Mesodermal cell (in vitro differentiated cells): ENCODE measurements at regions not wholly inside any gene's neighbourhood (a gene's known extent, or its start where the extent isn't known, plus 50 kb on each side); places are given as distances from the start of the nearest gene placed in this dataset.
"Not testable (repeated sequence)": the region's sequence is repeated elsewhere in the genome, so short reads cannot be mapped to it uniquely, and the experiment has no call there.

ENCODE experiments used
- H3K27ac ChIP-seq: 2 replicates; pipeline ENCODE4 v1.7.0; 2013; ENCODE audit warnings: mild to moderate bottlenecking, low read depth, low read length, moderate library complexity; ENCODE audit not compliant: severe bottlenecking
- H3K36me3 ChIP-seq: 2 replicates; pipeline ENCODE4 v1.7.1; 2013; ENCODE audit warnings: mild to moderate bottlenecking, low read length, moderate library complexity; ENCODE audit not compliant: control insufficient read depth, insufficient read depth
- H3K4me1 ChIP-seq: one replicate; pipeline ENCODE4 v1.7.1; 2013; ENCODE audit warnings: mild to moderate bottlenecking, low read length; ENCODE audit not compliant: insufficient read depth, control insufficient read depth, poor library complexity, severe bottlenecking
- H3K4me3 ChIP-seq: 2 replicates; pipeline ENCODE4 v1.7.0; 2013; ENCODE audit warnings: low read length, control low read depth, mild to moderate bottlenecking; ENCODE audit not compliant: insufficient read depth, poor library complexity, severe bottlenecking; ENCODE audit errors: extremely low read depth
- H3K9me3 ChIP-seq: 2 replicates; pipeline ENCODE4 v1.7.1; 2013; ENCODE audit warnings: mild to moderate bottlenecking, low read length, moderate library complexity; ENCODE audit not compliant: control insufficient read depth
- WGBS, 2 experiments: methylation state at CpG; one replicate each; pipeline ENCODE4 v1.1.5; 2013; ENCODE audit warnings: missing lambda C conversion rate in 2 of 2; ENCODE audit not compliant: insufficient coverage in 2 of 2; 5-methylcytosine and 5-hydroxymethylcytosine counted together

- H3K4me3 ChIP-seq, H3K36me3 ChIP-seq, H3K27ac ChIP-seq, H3K9me3 ChIP-seq, H3K4me1 ChIP-seq: not testable (repeated sequence)
- 63 to 68% methylated on average over 6 to 7 of the region's 8 CpGs for WGBS, 2 experiments
These were observed 258.6 kb upstream of the GOT2 start for GRCh38 chr16:58992755-58993154.

- H3K9me3 ChIP-seq, H3K4me1 ChIP-seq, H3K36me3 ChIP-seq, H3K4me3 ChIP-seq, H3K27ac ChIP-seq: not testable (repeated sequence)
- WGBS, 2 experiments: 56 to 63% methylated on average over 16 to 17 of the region's 19 CpGs
These were observed 249.3 kb upstream of the GOT2 start for GRCh38 chr16:58983181-58983965.

GRCh38 chr16:58970775-58971174 is 236.7 kb upstream of the GOT2 start:
- Histone ChIP-seq H3K4me3 (no peak overlapping the region), H3K9me3 (no peaks in the 10 kb centered on the region), H3K4me1 (no peaks in the 10 kb centered on the region), H3K27ac (no peak overlapping the region), H3K36me3 (no peaks in the 10 kb centered on the region)
- WGBS, 2 experiments: no CpG with 5 or more reads among the region's 1 CpG

- H3K36me3 ChIP-seq: no peaks in the 10 kb centered on the region
- no CpG with 5 or more reads among the region's 3 CpGs for WGBS, 2 experiments
- no peaks in the 10 kb centered on the region for H3K4me1 ChIP-seq
- no peak overlapping the region for H3K4me3 ChIP-seq
- no peak overlapping the region for H3K27ac ChIP-seq
- no peaks in the 10 kb centered on the region for H3K9me3 ChIP-seq
These were observed 229.4 kb upstream of the GOT2 start for GRCh38 chr16:58963479-58963878.

GRCh38 chr16:58962811-58963210 is 228.7 kb upstream of the GOT2 start:
- no peaks in the 10 kb centered on the region for H3K9me3 ChIP-seq
- H3K27ac ChIP-seq: no peak overlapping the region
- no peak overlapping the region for H3K4me3 ChIP-seq
- no peaks in the 10 kb centered on the region for H3K4me1 ChIP-seq
- WGBS, 2 experiments: no CpG with 5 or more reads among the region's 1 CpG
- H3K36me3 ChIP-seq: no peaks in the 10 kb centered on the region

GRCh38 chr16:58960484-58960883 is 226.4 kb upstream of the GOT2 start:
- Histone ChIP-seq H3K4me3 (no peak overlapping the region), H3K9me3 (no peaks in the 10 kb centered on the region), H3K36me3 (no peaks in the 10 kb centered on the region), H3K4me1 (no peaks in the 10 kb centered on the region), H3K27ac (no peak overlapping the region)
- WGBS, 2 experiments: 74 to 88% methylated on average over 3 of the region's 4 CpGs

- H3K4me1 ChIP-seq: no peaks in the 10 kb centered on the region
- H3K36me3 ChIP-seq: no peaks in the 10 kb centered on the region
- no CpG with 5 or more reads among the region's 1 CpG for WGBS, 2 experiments
- H3K27ac ChIP-seq: no peak overlapping the region
- H3K9me3 ChIP-seq: no peaks in the 10 kb centered on the region
- no peak overlapping the region for H3K4me3 ChIP-seq
These were observed 225.9 kb upstream of the GOT2 start for GRCh38 chr16:58960034-58960433.

GRCh38 chr16:58958749-58959148 is 224.6 kb upstream of the GOT2 start:
- Histone ChIP-seq H3K27ac (no peak overlapping the region), H3K36me3 (no peaks in the 10 kb centered on the region), H3K4me3 (no peak overlapping the region), H3K4me1 (no peaks in the 10 kb centered on the region), H3K9me3 (no peaks in the 10 kb centered on the region)

GRCh38 chr16:58948244-58948643 is 214.1 kb upstream of the GOT2 start:
- H3K9me3 ChIP-seq: no peaks in the 10 kb centered on the region
- no peaks in the 10 kb centered on the region for H3K4me1 ChIP-seq
- no CpG with 5 or more reads among the region's 1 CpG for WGBS, 2 experiments
- no peaks in the 10 kb centered on the region for H3K36me3 ChIP-seq
- H3K4me3 ChIP-seq: no peak overlapping the region
- H3K27ac ChIP-seq: no peak overlapping the region

- H3K27ac ChIP-seq: no peak overlapping the region
- H3K36me3 ChIP-seq: no peaks in the 10 kb centered on the region
- H3K9me3 ChIP-seq: no peaks in the 10 kb centered on the region
- no peak overlapping the region for H3K4me3 ChIP-seq
- peaks cover 5% of the 10 kb centered on the region for H3K4me1 ChIP-seq
- no CpG with 5 or more reads among the region's 2 CpGs for WGBS, 2 experiments
These were observed 206.5 kb upstream of the GOT2 start for GRCh38 chr16:58940609-58941008.

- no peaks in the 10 kb centered on the region for H3K36me3 ChIP-seq
- peaks cover 5% of the 10 kb centered on the region for H3K4me1 ChIP-seq
- H3K4me3 ChIP-seq: no peak overlapping the region
- no peaks in the 10 kb centered on the region for H3K9me3 ChIP-seq
- WGBS, 2 experiments: 81 to 87% methylated on average over 2 to 3 of the region's 7 CpGs
- H3K27ac ChIP-seq: no peak overlapping the region
These were observed 204.7 kb upstream of the GOT2 start for GRCh38 chr16:58938811-58939210.
